ENCODE measurements at regions not wholly inside any gene's neighbourhood (a gene's known extent, or its start where the extent isn't known, plus 50 kb on each side); places are given as distances from the start of the nearest gene placed in this dataset.

GRCh38 chr1:14320518-14320917 is 278.0 kb upstream of the KAZN start:
- TF ChIP-seq CTCF (optimal IDR thresholded peaks at IDR 0.05 in 1 of 3, IDR thresholded peaks at IDR 0.05 in 1 of 3, conservative IDR thresholded peaks at IDR 0.05 in 1 of 3; ENCODE audit: extremely low read depth in 1 of 3, insufficient read depth in 2 of 3, low read length in 3 of 3) (no peak), EZH2 (IDR thresholded peaks at IDR 0.05; ENCODE audit: low read length) (no peak)
